GM23248 (cell line): ENCODE measurements at regions not wholly inside any gene's neighbourhood (a gene's known extent, or its start where the extent isn't known, plus 50 kb on each side); places are given as distances from the start of the nearest gene placed in this dataset.

Source experiments
- EZH2 ChIP-seq: fragments of 200-600 bp; sonication (generic); IDR thresholded peaks from 2 replicates; pipeline ENCODE4 v1.6.1; 2018; ENCODE audit warnings: antibody characterized with exemption, mild to moderate bottlenecking; ENCODE audit not compliant: insufficient read depth, poor library complexity, severe bottlenecking
- EZH2phosphoT487 ChIP-seq: fragments of 200-600 bp; sonication (generic); IDR thresholded peaks from 2 replicates; pipeline ENCODE4 v1.6.1; 2018; ENCODE audit warnings: antibody characterized with exemption, moderate library complexity, mild to moderate bottlenecking, low read depth; ENCODE audit not compliant: insufficient read depth

DNA sequence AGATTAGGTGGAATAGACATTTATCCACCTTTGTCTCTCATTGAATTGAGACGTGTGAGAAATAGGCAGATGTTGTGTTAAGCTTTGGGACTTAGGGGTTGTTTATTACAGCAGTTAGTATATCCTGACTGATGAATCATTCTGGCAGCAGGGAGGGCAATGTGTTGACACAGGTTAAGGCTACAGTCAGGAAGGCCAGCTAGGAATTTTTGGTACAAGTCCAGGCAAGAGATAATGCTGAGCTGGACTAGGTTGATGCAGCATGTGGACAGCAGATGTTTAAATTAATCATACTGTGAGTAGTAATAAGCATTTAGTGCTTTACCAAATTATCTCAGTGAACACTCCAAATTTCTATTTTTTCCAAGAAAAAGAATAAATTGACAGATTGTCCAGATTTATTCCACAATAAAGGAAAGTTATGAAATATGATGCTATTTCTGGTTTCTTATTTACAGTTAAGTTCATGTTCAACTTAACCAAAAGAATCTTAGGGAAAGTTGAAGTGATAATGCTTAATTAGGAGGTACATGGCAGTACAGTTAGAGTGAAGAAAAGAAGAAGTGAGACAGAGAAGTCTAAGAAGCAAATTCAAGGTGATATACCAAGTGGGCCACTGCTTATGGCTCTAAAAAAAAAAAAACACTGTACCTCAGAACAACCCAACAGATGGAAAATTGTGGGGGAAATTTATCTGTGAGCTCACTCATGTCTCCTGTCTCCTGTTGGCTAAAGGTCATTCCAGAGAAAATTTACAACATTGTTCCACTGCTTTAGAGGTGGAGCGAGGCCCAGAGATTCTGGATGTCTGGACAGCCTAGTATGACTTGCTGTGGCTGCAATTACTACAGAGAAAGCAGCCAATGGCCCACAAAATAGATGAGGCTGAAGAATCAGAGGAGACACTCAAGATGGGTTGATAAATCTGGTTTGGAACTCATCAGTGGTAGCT, 102.7 kb upstream of the C21orf91 start:
- TF ChIP-seq EZH2phosphoT487 (no peak), EZH2 (no peak)
